ENCODE measurements at regions not wholly inside any gene's neighbourhood (a gene's known extent, or its start where the extent isn't known, plus 50 kb on each side); places are given as distances from the start of the nearest gene placed in this dataset.
"Not testable (repeated sequence)": the region's sequence is repeated elsewhere in the genome, so short reads cannot be mapped to it uniquely, and the experiment has no call there.

DNA sequence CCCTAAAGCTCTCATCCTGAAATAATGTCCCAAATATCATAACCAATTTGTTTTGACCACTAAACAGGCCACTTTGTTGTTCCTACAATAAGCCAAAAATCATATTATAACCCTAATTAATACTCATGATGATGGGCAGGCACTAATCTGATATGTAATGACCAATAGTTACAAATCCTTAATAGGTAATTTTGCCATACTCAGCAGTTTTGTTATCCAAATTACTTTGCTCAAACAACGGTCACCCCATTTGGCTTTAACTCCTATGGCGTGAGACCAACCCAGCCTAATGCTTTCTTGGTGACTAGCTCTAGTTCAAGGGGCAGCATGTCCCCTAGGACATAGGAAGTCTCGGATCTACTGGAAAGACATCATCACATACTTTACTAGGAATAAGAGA, 123.2 kb upstream of the ID4 start:
- Histone ChIP-seq H3K9ac (ENCODE audit: insufficient read length, low read depth) (no peak overlapping the region), H3K4me3 (ENCODE audit: insufficient read length, low read depth) (no peak overlapping the region), H3K9me3 (ENCODE audit: insufficient read depth, low read length) (no peaks in the 10 kb centered on the region), H3K27me3 (ENCODE audit: insufficient read depth, insufficient read length) (no peaks in the 10 kb centered on the region), H3K36me3 (ENCODE audit: insufficient read depth, insufficient read length, low read length) (no peaks in the 10 kb centered on the region), H3K4me1 (ENCODE audit: insufficient read depth, insufficient read length) (no peaks in the 10 kb centered on the region)
- DNase-seq (ENCODE audit: low read depth, low spot score) = no peak
- TF ChIP-seq SUZ12 (IDR thresholded peaks at IDR 0.05; ENCODE audit: extremely low read depth, insufficient read depth, insufficient read length) (no peak), ZNF274 (IDR thresholded peaks at IDR 0.05; ENCODE audit: low read depth, low read length) (no peak), YY1 (IDR thresholded peaks at IDR 0.05; ENCODE audit: insufficient read depth, insufficient read length) (no peak)

DNA sequence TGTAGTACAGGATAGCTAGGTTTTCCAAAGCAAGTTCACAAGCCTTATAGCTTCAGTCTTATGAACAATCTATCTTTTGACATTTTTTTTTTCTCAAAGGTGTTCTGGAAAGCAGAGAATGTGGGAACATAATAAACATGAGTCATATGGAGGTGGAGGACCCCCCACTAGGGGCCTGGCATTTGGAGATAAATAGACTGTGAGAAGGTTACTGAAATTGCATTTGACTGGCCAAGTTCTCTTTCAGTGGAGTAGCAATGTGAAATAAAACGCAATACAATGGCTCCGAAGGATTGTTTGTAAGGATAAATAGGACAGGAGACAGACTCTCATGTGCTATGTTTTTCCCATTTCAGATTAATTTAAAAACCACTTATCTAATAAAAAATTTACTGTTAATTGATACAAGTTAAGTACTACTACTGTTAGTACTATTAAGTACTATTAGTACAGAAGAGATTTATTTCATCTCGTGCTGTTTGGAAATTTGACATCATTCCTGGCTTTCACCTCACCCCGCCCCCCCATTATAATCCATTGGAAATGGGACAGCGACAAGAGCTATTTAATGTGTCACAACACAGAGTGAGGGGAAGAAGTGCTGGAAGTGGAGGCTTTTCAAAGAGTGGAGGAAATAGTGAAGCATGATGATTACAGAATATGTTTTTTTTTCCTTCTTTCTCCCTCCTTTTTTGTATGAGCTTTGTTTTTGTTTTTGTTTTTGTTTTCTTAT, 122.6 kb upstream of the ID4 start:
- no peak overlapping the region for H3K4me3 ChIP-seq (ENCODE audit: insufficient read length, low read depth)
- TF ChIP-seq ZNF274 (IDR thresholded peaks at IDR 0.05; ENCODE audit: low read depth, low read length) (no peak), SUZ12 (IDR thresholded peaks at IDR 0.05; ENCODE audit: extremely low read depth, insufficient read depth, insufficient read length) (no peak), YY1 (IDR thresholded peaks at IDR 0.05; ENCODE audit: insufficient read depth, insufficient read length) (no peak)
- H3K27me3 ChIP-seq (ENCODE audit: insufficient read depth, insufficient read length) = no peaks in the 10 kb centered on the region
- no peak for DNase-seq (ENCODE audit: low read depth, low spot score)
- H3K4me1 ChIP-seq (ENCODE audit: insufficient read depth, insufficient read length) = no peaks in the 10 kb centered on the region
- no peak overlapping the region for H3K9ac ChIP-seq (ENCODE audit: insufficient read length, low read depth)
- no peaks in the 10 kb centered on the region for H3K36me3 ChIP-seq (ENCODE audit: insufficient read depth, insufficient read length, low read length)
- H3K9me3 ChIP-seq (ENCODE audit: insufficient read depth, low read length) = no peaks in the 10 kb centered on the region

- no peak for TF ChIP-seq ZNF274 (IDR thresholded peaks at IDR 0.05; ENCODE audit: low read depth, low read length)
- no peak for TF ChIP-seq SUZ12 (IDR thresholded peaks at IDR 0.05; ENCODE audit: extremely low read depth, insufficient read depth, insufficient read length)
- TF ChIP-seq YY1 (IDR thresholded peaks at IDR 0.05; ENCODE audit: insufficient read depth, insufficient read length) = no peak
- no peak overlapping the region for H3K4me3 ChIP-seq (ENCODE audit: insufficient read length, low read depth)
- no peak for DNase-seq (ENCODE audit: low read depth, low spot score)
Observed at GRCh38 chr6:19715167-19715551, 122.0 kb upstream of the ID4 start.

DNA sequence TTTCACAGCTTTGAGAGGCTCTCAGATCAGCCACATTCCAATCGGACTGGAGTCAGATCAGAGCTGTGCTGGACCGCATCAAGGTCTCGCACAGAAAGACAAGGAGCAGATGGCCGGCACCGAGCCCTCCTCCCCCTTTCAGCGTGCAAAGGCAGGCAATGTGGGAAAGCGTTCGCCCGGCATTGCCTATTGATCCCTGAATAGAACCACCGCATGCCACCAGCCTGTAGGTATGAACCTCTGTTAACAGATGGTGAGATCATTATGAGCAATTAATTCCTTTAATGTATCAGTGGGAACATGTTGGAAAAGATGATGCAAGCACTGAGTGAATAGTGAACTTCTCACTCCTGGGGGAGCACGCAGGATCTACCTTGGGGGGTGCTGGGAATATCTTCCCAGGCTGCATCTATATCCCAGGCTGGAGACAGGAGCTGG, 117.5 kb upstream of the ID4 start:
- Histone ChIP-seq H3K9ac (ENCODE audit: insufficient read length, low read depth) (no peak overlapping the region), H3K4me1 (ENCODE audit: insufficient read depth, insufficient read length) (no peaks in the 10 kb centered on the region), H3K36me3 (ENCODE audit: insufficient read depth, insufficient read length, low read length) (no peaks in the 10 kb centered on the region), H3K9me3 (ENCODE audit: insufficient read depth, low read length) (no peaks in the 10 kb centered on the region), H3K4me3 (ENCODE audit: insufficient read length, low read depth) (no peak overlapping the region), H3K27me3 (ENCODE audit: insufficient read depth, insufficient read length) (no peaks in the 10 kb centered on the region)
- no peak for DNase-seq (ENCODE audit: low read depth, low spot score)
- no peak for TF ChIP-seq SUZ12 (IDR thresholded peaks at IDR 0.05; ENCODE audit: extremely low read depth, insufficient read depth, insufficient read length)
- no peak for TF ChIP-seq ZNF274 (IDR thresholded peaks at IDR 0.05; ENCODE audit: low read depth, low read length)
- TF ChIP-seq YY1 (IDR thresholded peaks at IDR 0.05; ENCODE audit: insufficient read depth, insufficient read length) = no peak

More at GRCh38 chr6:19715167-19715551, 122.0 kb upstream of the ID4 start:
- H3K36me3 ChIP-seq (ENCODE audit: insufficient read depth, insufficient read length, low read length) = no peaks in the 10 kb centered on the region
- no peaks in the 10 kb centered on the region for H3K27me3 ChIP-seq (ENCODE audit: insufficient read depth, insufficient read length)
- H3K4me1 ChIP-seq (ENCODE audit: insufficient read depth, insufficient read length) = no peaks in the 10 kb centered on the region
- H3K9ac ChIP-seq (ENCODE audit: insufficient read length, low read depth) = no peak overlapping the region
- H3K9me3 ChIP-seq (ENCODE audit: insufficient read depth, low read length) = no peaks in the 10 kb centered on the region

DNA sequence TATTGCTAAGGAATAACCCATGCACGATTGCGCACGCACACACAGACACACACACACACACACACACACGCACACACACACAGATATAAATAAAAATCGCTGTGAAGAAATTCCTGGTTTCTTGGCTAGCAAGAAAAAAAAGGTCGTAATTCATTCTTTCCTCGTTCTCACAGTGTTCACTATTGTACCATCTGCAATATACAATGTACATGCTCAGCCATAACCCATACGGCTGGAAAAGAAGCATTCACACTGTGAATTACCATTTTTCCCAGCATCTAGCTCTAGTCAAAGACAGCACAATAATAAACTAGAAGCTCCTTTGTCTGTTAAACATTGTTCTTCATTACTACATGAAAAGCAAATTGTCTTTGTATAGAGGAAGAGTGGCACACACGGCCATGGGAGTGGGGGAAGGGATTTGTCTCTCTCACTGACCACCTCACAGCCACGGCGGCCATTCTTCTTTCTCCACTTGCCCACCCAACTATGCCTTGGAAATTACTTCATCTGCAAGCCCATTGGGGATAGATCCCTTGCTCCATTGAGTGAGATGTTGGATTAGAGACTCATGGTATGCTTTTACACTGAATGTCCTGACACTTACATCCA, 115.3 kb upstream of the ID4 start:
- no peak overlapping the region for H3K9ac ChIP-seq (ENCODE audit: insufficient read length, low read depth)
- TF ChIP-seq YY1 (IDR thresholded peaks at IDR 0.05; ENCODE audit: insufficient read depth, insufficient read length) (no peak), ZNF274 (IDR thresholded peaks at IDR 0.05; ENCODE audit: low read depth, low read length) (no peak), SUZ12 (IDR thresholded peaks at IDR 0.05; ENCODE audit: extremely low read depth, insufficient read depth, insufficient read length) (no peak)
- no peaks in the 10 kb centered on the region for H3K36me3 ChIP-seq (ENCODE audit: insufficient read depth, insufficient read length, low read length)
- H3K4me1 ChIP-seq (ENCODE audit: insufficient read depth, insufficient read length) = no peaks in the 10 kb centered on the region
- no peaks in the 10 kb centered on the region for H3K27me3 ChIP-seq (ENCODE audit: insufficient read depth, insufficient read length)
- no peak for DNase-seq (ENCODE audit: low read depth, low spot score)
- no peaks in the 10 kb centered on the region for H3K9me3 ChIP-seq (ENCODE audit: insufficient read depth, low read length)
- H3K4me3 ChIP-seq (ENCODE audit: insufficient read length, low read depth) = no peak overlapping the region

DNA sequence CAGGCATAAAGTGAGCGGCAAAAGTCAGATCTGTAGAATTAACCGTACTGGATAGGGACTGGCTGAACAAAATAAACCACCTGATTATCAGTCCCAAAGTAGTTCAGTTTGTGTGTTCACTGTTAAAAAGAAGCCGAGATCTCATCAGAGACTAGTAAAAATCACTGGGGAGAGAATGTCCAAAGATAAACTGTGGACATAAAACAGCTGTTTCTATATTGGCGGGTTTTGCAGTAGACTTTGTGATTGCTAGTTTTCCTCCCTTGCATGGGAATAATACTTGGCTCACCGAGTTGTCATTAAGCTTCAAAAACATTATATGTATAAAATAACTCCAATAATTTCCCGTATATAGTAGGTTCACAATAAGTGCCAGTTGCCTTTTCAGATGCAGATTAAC, 114.2 kb upstream of the ID4 start:
- Histone ChIP-seq H3K27me3 (ENCODE audit: insufficient read depth, insufficient read length) (no peaks in the 10 kb centered on the region), H3K4me3 (ENCODE audit: insufficient read length, low read depth) (no peak overlapping the region), H3K36me3 (ENCODE audit: insufficient read depth, insufficient read length, low read length) (no peaks in the 10 kb centered on the region), H3K4me1 (ENCODE audit: insufficient read depth, insufficient read length) (no peaks in the 10 kb centered on the region), H3K9ac (ENCODE audit: insufficient read length, low read depth) (no peak overlapping the region), H3K9me3 (ENCODE audit: insufficient read depth, low read length) (no peaks in the 10 kb centered on the region)
- TF ChIP-seq YY1 (IDR thresholded peaks at IDR 0.05; ENCODE audit: insufficient read depth, insufficient read length) (no peak), ZNF274 (IDR thresholded peaks at IDR 0.05; ENCODE audit: low read depth, low read length) (no peak)
- DNase-seq (ENCODE audit: low read depth, low spot score) = no peak

DNA sequence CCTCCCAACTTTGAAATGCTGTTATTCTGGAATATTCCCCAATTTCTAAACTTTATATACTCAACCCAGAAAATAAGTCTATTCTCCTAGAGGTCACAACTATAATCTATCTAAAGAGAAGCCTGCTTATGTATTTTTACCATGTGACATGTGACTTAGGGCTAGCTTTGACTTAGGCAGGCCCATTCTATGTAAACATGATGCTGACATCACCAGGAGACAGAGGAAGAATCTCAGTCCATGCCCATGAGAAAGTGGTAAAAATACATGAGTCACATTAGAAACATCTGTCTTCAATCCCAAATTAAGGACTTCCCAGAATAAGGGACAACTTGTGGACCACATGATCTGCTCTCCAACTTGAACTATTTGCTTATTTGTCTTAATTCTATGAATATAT, 113.6 kb upstream of the ID4 start:
- no peak for DNase-seq (ENCODE audit: low read depth, low spot score)

DNA sequence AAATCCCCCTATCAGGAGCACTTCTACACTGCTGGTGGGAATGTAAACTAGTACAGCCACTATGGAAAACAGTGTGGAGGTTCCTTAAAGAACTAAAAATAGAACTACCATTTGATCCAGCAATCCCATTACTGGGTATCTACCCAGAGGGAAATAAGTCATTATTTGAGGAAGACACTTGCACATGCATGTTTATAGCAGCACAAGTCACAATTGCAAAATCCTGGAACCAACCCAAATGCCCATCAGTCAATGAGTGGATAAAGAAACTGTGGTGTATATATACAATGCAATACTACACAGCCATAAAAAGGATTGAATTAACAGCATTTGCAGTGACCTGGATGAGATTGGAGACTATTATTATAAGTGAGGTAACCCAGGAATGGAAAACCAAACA, 111.7 kb upstream of the ID4 start:
- DNase-seq (ENCODE audit: low read depth, low spot score); H3K9ac ChIP-seq (ENCODE audit: insufficient read length, low read depth); H3K4me3 ChIP-seq (ENCODE audit: insufficient read length, low read depth); H3K9me3 ChIP-seq (ENCODE audit: insufficient read depth, low read length); H3K4me1 ChIP-seq (ENCODE audit: insufficient read depth, insufficient read length); H3K27me3 ChIP-seq (ENCODE audit: insufficient read depth, insufficient read length); H3K36me3 ChIP-seq (ENCODE audit: insufficient read depth, insufficient read length, low read length): not testable (repeated sequence)

More for the DNA sequence above, 113.6 kb upstream of the ID4 start:
- Histone ChIP-seq H3K9ac (ENCODE audit: insufficient read length, low read depth) (no peak overlapping the region), H3K27me3 (ENCODE audit: insufficient read depth, insufficient read length) (no peaks in the 10 kb centered on the region), H3K36me3 (ENCODE audit: insufficient read depth, insufficient read length, low read length) (no peaks in the 10 kb centered on the region), H3K4me3 (ENCODE audit: insufficient read length, low read depth) (no peak overlapping the region), H3K4me1 (ENCODE audit: insufficient read depth, insufficient read length) (no peaks in the 10 kb centered on the region), H3K9me3 (ENCODE audit: insufficient read depth, low read length) (no peaks in the 10 kb centered on the region)
- TF ChIP-seq ZNF274 (IDR thresholded peaks at IDR 0.05; ENCODE audit: low read depth, low read length) (no peak), YY1 (IDR thresholded peaks at IDR 0.05; ENCODE audit: insufficient read depth, insufficient read length) (no peak), SUZ12 (IDR thresholded peaks at IDR 0.05; ENCODE audit: extremely low read depth, insufficient read depth, insufficient read length) (no peak)

Measured in NT2/D1 (cell line).